Panc1 (cell line): ENCODE measurements at regions not wholly inside any gene's neighbourhood (a gene's known extent, or its start where the extent isn't known, plus 50 kb on each side); places are given as distances from the start of the nearest gene placed in this dataset.

Experiments used
- ATAC-seq: fragments of 200-7000 bp; cut with Tn5 transposase; 2 replicates; pipeline ENCODE4 v1.9.1; 2020; ENCODE audit warnings: mild to moderate bottlenecking, moderate library complexity
- BruUV-seq: library from RNA; stranded (reverse); fragments of 400-500 nt; replicated peaks from 2 replicates; lab custom pipeline; 2021; lab: Mats Ljungman, UMichigan
- CTCF ChIA-PET: fragments of 300-600 bp; sonication (Branson Sonifier 250); formaldehyde crosslinking; loops from one replicate; lab custom pipeline; 2022; ENCODE audit warnings: antibody characterized with exemption; lab: Charles Lee
- POLR2A ChIA-PET: fragments of 300-600 bp; sonication (Branson Sonifier 250); formaldehyde crosslinking; loops from one replicate; lab custom pipeline; 2022; ENCODE audit warnings: antibody characterized with exemption; lab: Charles Lee
- DNase-seq: peaks from one replicate; pipeline ENCODE4 v3.0.0-alpha.2; 2010; ENCODE audit warnings: low read depth, low spot score
- H3K27ac ChIP-seq: 2 replicates; pipeline ENCODE4 v1.5.1; 2011; ENCODE audit warnings: mild to moderate bottlenecking, low read length, inconsistent platforms
- H3K27me3 ChIP-seq: fragments of 200-500 bp; sonication (Bioruptor generic); 2 replicates; pipeline ENCODE4 v1.6.0; 2014; ENCODE audit warnings: low read length, inconsistent platforms; ENCODE audit not compliant: control insufficient read depth, insufficient read depth
- H3K36me3 ChIP-seq: fragments of 200-500 bp; sonication (Bioruptor generic); 2 replicates; pipeline ENCODE4 v1.5.1; 2014; ENCODE audit warnings: inconsistent platforms, mild to moderate bottlenecking, low read length, moderate library complexity; ENCODE audit not compliant: control insufficient read depth, insufficient read depth
- H3K4me1 ChIP-seq: 2 replicates; pipeline ENCODE4 v1.5.1; 2011; ENCODE audit warnings: inconsistent platforms, mild to moderate bottlenecking, low read length, moderate library complexity; ENCODE audit not compliant: control insufficient read depth, insufficient read depth
- H3K4me3 ChIP-seq, 2 experiments: 2 replicates each; pipeline ENCODE4 v1.5.1; 2011 to 2012; ENCODE audit warnings: low read depth in 2 of 2, low read length in 2 of 2, mild to moderate bottlenecking in 2 of 2, inconsistent platforms in 1 of 2, moderate library complexity in 1 of 2
- H3K9me3 ChIP-seq: fragments of 200-500 bp; sonication (Bioruptor generic); 2 replicates; pipeline ENCODE4 v1.5.1; 2014; ENCODE audit warnings: low read depth, mild to moderate bottlenecking, inconsistent platforms, low read length, moderate library complexity; ENCODE audit not compliant: control insufficient read depth, insufficient read depth
- CTCF ChIP-seq: fragments of 450-650 bp; IDR thresholded peaks from 2 replicates; pipeline ENCODE4 v1.5.1; 2017; ENCODE audit warnings: mild to moderate bottlenecking
- POLR2AphosphoS5 ChIP-seq: IDR thresholded peaks from 2 replicates; pipeline ENCODE4 v1.6.1; 2012; ENCODE audit warnings: mild to moderate bottlenecking, low read depth, low read length, moderate library complexity
- REST ChIP-seq, 2 experiments: IDR thresholded peaks; 2 replicates each; pipeline ENCODE4 v1.6.1; 2011 to 2012; ENCODE audit warnings: low read depth in 2 of 2, control low read depth in 1 of 2, low read length in 1 of 2, mild to moderate bottlenecking in 1 of 2, moderate library complexity in 1 of 2; ENCODE audit not compliant: insufficient read depth in 1 of 2
- SIN3A ChIP-seq: IDR thresholded peaks from 2 replicates; pipeline ENCODE4 v1.6.1; 2012; ENCODE audit warnings: low read depth, mild to moderate bottlenecking, low read length, moderate library complexity, borderline replicate concordance; ENCODE audit not compliant: insufficient read depth
- TCF7L2 ChIP-seq: IDR thresholded peaks from 2 replicates; pipeline ENCODE4 v1.6.1; 2011; ENCODE audit warnings: mild to moderate bottlenecking, low read depth, low read length, inconsistent platforms
- in situ Hi-C: cut with HindIII; loops from 2 replicates; pipeline ENCODE4 v1.10.0; 2016; ENCODE audit warnings: low sequenced_read_pairs, low pct_unique_long_range_greater_than_20kb
- intact Hi-C: fragments of 100-400 bp; cut with micrococcal nuclease; formaldehyde crosslinking; loops from one replicate; pipeline ENCODE4 v1.10.0; 2022; ENCODE audit not compliant: unreplicated experiment

- ATAC-seq (no peak), DNase-seq (no peak)
- Histone ChIP-seq H3K36me3 (no peaks in the 10 kb centered on the region), H3K9me3 (no peaks in the 10 kb centered on the region), H3K4me1 (no peaks in the 10 kb centered on the region), H3K4me3 (no peak overlapping the region), H3K27me3 (no peaks in the 10 kb centered on the region), H3K27ac (no peak overlapping the region)
- TF ChIP-seq CTCF (no peak), SIN3A (no peak), REST (IDR thresholded peaks at IDR 0.05; ENCODE audit: insufficient read depth in 1 of 2, low read depth in 2 of 2, low read length in 1 of 2) (no peak), TCF7L2 (no peak), POLR2AphosphoS5 (no peak)
- BruUV-seq: no TSS peak
- intact Hi-C loops: no loop called here
- ChIA-PET POLR2A (no interaction called here), CTCF (no interaction called here)
- in situ Hi-C loops: no loop called here
Observed at GRCh38 chr3:181425074-181425473, 286.7 kb upstream of the SOX2 start.

GRCh38 chr3:181418233-181418632 lies 293.5 kb upstream of the SOX2 start:
- Histone ChIP-seq H3K4me3 (no peak overlapping the region), H3K36me3 (no peaks in the 10 kb centered on the region), H3K4me1 (no peaks in the 10 kb centered on the region), H3K9me3 (no peaks in the 10 kb centered on the region), H3K27me3 (no peaks in the 10 kb centered on the region; the same call in 1 of the 2 replicates), H3K27ac (no peak overlapping the region)
- BruUV-seq: no TSS peak
- CTCF ChIA-PET: no interaction called here
- ATAC-seq: no peak
- DNase-seq: no peak
- POLR2A ChIA-PET: no interaction called here
- TF ChIP-seq POLR2AphosphoS5: no peak
- no peak for TF ChIP-seq SIN3A
- TF ChIP-seq REST (IDR thresholded peaks at IDR 0.05; ENCODE audit: insufficient read depth in 1 of 2, low read depth in 2 of 2, low read length in 1 of 2): no peak
- TF ChIP-seq TCF7L2: no peak
- no peak for TF ChIP-seq CTCF
- intact Hi-C loops: no loop called here
- in situ Hi-C loops: no loop called here
